ENCODE measurements at regions not wholly inside any gene's neighbourhood (a gene's known extent, or its start where the extent isn't known, plus 50 kb on each side); places are given as distances from the start of the nearest gene placed in this dataset.

GRCh38 chr4:123990310-123990870 lies 593.8 kb downstream of the SPRY1 start:
- Mint-ChIP-seq H3K27ac (no peak overlapping the region), H3K9me3 (no peaks in the 10 kb centered on the region), H3K4me3 (no peak overlapping the region), H3K36me3 (no peaks in the 10 kb centered on the region), H3K27me3 (no peaks in the 10 kb centered on the region), H3K4me1 (no peaks in the 10 kb centered on the region)
- ATAC-seq: no peak

GRCh38 chr4:123994917-123995316 lies 598.3 kb downstream of the SPRY1 start:
- Mint-ChIP-seq H3K27ac (no peak overlapping the region), H3K4me1 (no peaks in the 10 kb centered on the region), H3K4me3 (no peak overlapping the region), H3K27me3 (no peaks in the 10 kb centered on the region), H3K9me3 (no peaks in the 10 kb centered on the region), H3K36me3 (no peaks in the 10 kb centered on the region)
- no peak for ATAC-seq

DNA sequence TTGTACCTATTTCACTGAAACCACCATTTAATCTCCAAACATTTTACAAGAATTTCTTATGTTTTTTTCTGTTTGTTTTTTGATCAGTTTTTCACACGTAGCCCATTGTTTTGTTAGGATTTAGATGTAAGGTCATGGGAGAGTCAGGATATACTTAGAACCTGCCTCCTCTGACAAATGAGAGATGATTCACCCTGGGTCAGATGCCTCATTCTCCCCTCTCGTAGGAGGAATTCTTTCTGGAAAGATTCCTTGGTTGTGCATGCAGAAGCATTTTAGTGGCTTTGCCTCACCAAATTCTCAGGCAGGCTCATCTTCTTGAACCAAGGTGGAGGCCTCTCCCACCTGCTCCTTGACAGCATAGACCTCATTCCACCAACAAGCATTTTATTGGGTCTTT lies 599.3 kb downstream of the SPRY1 start:
- no peak overlapping the region for H3K4me3 Mint-ChIP-seq
- no peak for ATAC-seq

DNA sequence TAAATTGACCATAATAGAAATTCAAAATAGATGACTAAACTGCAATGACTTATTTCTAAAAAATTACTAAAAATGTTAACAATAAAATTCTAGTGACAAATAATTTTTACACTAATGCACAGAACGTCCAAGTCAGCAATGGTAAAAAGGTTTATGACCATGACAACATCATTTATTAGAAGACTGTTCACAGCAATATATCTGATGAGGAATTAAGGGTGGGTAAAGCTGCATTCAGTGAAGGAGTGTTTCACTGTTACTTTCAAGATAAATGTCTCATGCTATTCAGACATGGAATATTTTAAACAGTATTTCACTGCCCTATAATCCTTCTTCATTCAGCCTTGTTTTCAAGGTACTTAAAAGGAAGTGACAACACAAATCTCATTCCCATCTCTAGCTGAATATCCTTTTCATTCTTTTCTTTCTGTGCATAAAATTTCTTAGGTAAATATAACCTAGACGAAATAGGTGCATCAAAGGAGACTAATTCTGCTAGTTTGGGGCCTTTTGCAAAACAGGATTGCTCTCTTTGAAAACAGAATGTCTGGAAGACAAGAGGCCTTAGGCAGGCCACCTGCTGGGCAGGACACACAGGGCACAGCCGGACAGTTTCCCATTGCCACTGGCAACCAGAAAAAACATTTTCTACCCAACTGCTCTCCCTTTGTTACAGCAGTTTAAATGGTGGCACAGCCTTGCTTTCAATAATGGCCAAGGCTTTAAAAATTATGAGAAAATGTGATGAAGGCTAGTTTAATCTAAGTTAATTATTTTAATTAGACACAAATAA lies 600.3 kb downstream of the SPRY1 start:
- ATAC-seq: no peak
- Mint-ChIP-seq H3K4me1 (no peaks in the 10 kb centered on the region), H3K36me3 (no peaks in the 10 kb centered on the region), H3K27me3 (no peaks in the 10 kb centered on the region), H3K9me3 (no peaks in the 10 kb centered on the region), H3K4me3 (no peak overlapping the region), H3K27ac (no peak overlapping the region)

More for the DNA sequence above, 599.3 kb downstream of the SPRY1 start:
- Mint-ChIP-seq H3K36me3 (no peaks in the 10 kb centered on the region), H3K4me1 (no peaks in the 10 kb centered on the region), H3K27me3 (no peaks in the 10 kb centered on the region), H3K27ac (no peak overlapping the region), H3K9me3 (no peaks in the 10 kb centered on the region)

GRCh38 chr4:123997776-123998449 lies 601.3 kb downstream of the SPRY1 start:
- H3K27me3 Mint-ChIP-seq: no peaks in the 10 kb centered on the region
- no peak for ATAC-seq
- H3K4me1 Mint-ChIP-seq: no peaks in the 10 kb centered on the region
- H3K4me3 Mint-ChIP-seq: no peak overlapping the region
- no peaks in the 10 kb centered on the region for H3K9me3 Mint-ChIP-seq
- no peaks in the 10 kb centered on the region for H3K36me3 Mint-ChIP-seq
- no peak overlapping the region for H3K27ac Mint-ChIP-seq

GRCh38 chr4:124000233-124000632 lies 603.6 kb downstream of the SPRY1 start:
- no peak overlapping the region for H3K27ac Mint-ChIP-seq
- H3K9me3 Mint-ChIP-seq: peaks cover 6% of the 10 kb centered on the region
- H3K27me3 Mint-ChIP-seq: no peaks in the 10 kb centered on the region
- H3K4me3 Mint-ChIP-seq: no peak overlapping the region
- ATAC-seq: no peak
- H3K36me3 Mint-ChIP-seq: no peaks in the 10 kb centered on the region
- no peaks in the 10 kb centered on the region for H3K4me1 Mint-ChIP-seq

DNA sequence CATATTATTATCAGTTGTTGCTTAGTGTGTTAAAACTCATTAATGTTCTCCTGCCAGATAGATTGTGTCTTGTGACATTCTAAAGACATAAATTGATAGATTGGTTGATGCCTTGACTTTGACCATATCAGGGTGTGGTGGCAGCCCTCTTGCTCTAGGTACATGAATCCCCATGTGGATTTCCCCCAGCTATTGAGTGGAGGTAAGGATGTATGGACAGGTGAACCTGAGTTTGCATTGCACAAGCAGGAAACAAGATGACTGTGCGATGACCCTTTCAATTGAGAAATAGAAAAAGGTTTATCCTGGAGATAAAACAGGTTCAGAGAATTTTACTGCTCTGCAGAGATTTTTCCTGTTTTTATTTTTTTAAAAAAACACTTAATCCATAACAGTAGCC lies 619.2 kb downstream of the SPRY1 start:
- peaks cover 7% of the 10 kb centered on the region for H3K4me1 Mint-ChIP-seq
- ATAC-seq: no peak

DNA sequence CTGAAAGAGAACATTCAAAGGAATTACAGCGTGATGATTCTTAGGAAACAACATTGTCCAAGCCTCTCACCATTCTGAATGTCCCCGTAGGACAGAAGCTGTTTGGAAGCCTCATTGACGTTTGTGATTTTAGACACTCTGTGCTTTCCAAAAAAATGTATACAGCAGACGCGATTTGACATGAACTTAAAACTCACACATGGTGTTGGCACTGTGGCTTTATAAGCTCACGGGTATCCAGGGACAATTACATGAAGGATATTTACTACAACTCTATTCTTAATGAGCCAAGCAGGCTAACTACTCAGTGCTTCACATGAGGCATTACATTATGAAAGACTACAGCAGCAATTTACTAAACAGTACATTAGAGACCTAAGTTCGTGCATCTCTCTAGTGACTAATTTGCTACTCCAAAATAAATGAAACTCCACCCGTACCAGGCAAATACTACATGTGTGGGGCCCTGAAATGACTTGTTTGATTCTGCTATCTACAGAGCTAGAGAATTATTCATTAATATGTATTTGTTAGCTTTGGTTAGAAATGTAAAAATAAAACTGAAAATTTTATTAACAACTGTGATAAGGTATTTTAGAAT lies 620.7 kb downstream of the SPRY1 start:
- Mint-ChIP-seq H3K27ac (no peak overlapping the region), H3K36me3 (no peaks in the 10 kb centered on the region), H3K4me3 (no peak overlapping the region), H3K27me3 (peaks cover 7% of the 10 kb centered on the region), H3K9me3 (peaks cover 4% of the 10 kb centered on the region), H3K4me1 (peaks cover 7% of the 10 kb centered on the region)
- ATAC-seq: no peak

More for the DNA sequence above, 619.2 kb downstream of the SPRY1 start:
- Mint-ChIP-seq H3K27ac (no peak overlapping the region), H3K4me3 (no peak overlapping the region), H3K9me3 (peaks cover 4% of the 10 kb centered on the region), H3K36me3 (no peaks in the 10 kb centered on the region), H3K27me3 (peaks cover 7% of the 10 kb centered on the region)

DNA sequence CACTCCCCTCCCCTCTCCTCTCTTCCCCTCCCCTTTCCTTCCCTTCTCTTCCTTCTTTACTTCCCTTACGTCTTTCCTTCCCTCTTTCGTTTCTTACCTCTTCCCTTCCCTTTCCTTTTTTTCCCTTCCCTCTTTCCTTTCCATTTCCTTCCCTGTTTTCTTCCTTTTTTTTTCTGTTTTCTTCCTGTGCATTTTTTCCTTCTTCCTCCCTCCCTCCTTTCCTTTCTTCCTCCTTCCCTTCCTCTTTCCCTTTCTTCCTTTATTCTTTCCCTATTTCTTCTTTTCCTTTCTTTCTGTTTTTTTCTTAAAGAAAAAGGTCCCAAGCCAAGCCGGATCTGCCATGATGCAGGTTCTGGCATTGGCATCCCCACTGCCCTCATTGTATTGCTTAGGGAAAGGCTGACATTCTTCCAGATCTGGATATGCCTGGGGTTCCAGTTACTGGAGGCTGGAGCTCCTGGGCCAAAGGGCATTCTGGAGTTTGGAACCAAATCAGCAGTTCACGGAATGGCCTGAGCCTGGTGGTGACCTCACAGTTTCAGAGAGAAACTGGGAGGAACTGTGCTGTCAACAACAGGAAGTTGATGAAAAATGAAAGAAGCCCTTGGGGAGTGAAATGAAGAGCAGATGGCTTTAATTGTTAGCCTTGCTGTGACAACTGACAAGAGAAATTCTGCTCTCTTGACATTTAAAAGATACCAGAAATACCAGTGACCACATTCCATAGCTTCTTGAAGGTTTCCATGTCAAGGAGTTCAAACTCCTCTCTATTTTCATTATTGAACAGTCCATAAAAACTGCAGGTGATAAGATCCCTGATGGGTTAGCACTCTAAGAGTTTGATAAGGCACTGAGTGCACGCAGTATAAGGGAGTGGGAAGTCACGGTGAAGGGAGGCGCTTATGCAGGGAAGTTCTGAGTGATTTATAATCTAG lies 622.1 kb downstream of the SPRY1 start:
- H3K4me1 Mint-ChIP-seq: peaks cover 7% of the 10 kb centered on the region
- no peaks in the 10 kb centered on the region for H3K36me3 Mint-ChIP-seq
- no peak overlapping the region for H3K4me3 Mint-ChIP-seq
- H3K27ac Mint-ChIP-seq: peak overlapping the region; percentile 46
- peak; percentile 57 for ATAC-seq
- peaks cover 4% of the 10 kb centered on the region for H3K9me3 Mint-ChIP-seq
- H3K27me3 Mint-ChIP-seq: peaks cover 7% of the 10 kb centered on the region

GRCh38 chr4:124019749-124020549 lies 623.4 kb downstream of the SPRY1 start:
- Mint-ChIP-seq H3K4me1 (peaks cover 7% of the 10 kb centered on the region), H3K36me3 (no peaks in the 10 kb centered on the region), H3K9me3 (peaks cover 4% of the 10 kb centered on the region), H3K27me3 (peaks cover 7% of the 10 kb centered on the region), H3K4me3 (no peak overlapping the region), H3K27ac (no peak overlapping the region)
- no peak for ATAC-seq

DNA sequence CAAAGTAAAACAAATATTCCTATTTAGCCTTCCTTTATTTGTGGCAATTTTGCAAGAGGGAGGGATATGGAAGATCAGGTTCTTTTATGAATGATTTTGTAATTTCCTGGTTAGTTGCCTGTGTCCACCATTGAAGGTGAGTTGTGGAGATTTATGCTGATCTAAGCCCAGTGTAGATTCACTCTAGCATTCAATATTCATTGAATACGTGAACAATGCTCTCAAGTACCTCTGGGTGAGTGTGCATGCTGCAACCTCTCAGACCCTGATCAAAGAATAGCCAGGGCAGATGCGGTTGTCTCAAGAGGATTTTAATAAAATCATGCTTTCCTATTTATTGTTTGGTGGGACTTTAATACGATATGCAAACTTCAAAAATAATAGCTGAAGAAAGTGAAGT lies 628.4 kb downstream of the SPRY1 start:
- no peaks in the 10 kb centered on the region for H3K4me1 Mint-ChIP-seq
- no peaks in the 10 kb centered on the region for H3K27me3 Mint-ChIP-seq
- no peak overlapping the region for H3K27ac Mint-ChIP-seq
- no peak for ATAC-seq
- H3K36me3 Mint-ChIP-seq: no peaks in the 10 kb centered on the region
- no peaks in the 10 kb centered on the region for H3K9me3 Mint-ChIP-seq
- H3K4me3 Mint-ChIP-seq: no peak overlapping the region

- Mint-ChIP-seq H3K27ac (no peak overlapping the region), H3K36me3 (no peaks in the 10 kb centered on the region), H3K4me3 (no peak overlapping the region), H3K4me1 (no peaks in the 10 kb centered on the region), H3K27me3 (no peaks in the 10 kb centered on the region), H3K9me3 (no peaks in the 10 kb centered on the region)
- no peak for ATAC-seq
These were observed 628.8 kb downstream of the SPRY1 start for GRCh38 chr4:124025428-124025827.

- ATAC-seq: no peak
- Mint-ChIP-seq H3K9me3 (no peaks in the 10 kb centered on the region), H3K27me3 (no peaks in the 10 kb centered on the region), H3K4me1 (no peaks in the 10 kb centered on the region), H3K4me3 (no peak overlapping the region), H3K36me3 (no peaks in the 10 kb centered on the region), H3K27ac (no peak overlapping the region)
These were observed 631.6 kb downstream of the SPRY1 start for GRCh38 chr4:124028182-124028581.

- ATAC-seq: no peak
- H3K9me3 Mint-ChIP-seq: no peaks in the 10 kb centered on the region
- H3K27ac Mint-ChIP-seq: no peak overlapping the region
- H3K4me1 Mint-ChIP-seq: no peaks in the 10 kb centered on the region
- no peaks in the 10 kb centered on the region for H3K36me3 Mint-ChIP-seq
- no peak overlapping the region for H3K4me3 Mint-ChIP-seq
- no peaks in the 10 kb centered on the region for H3K27me3 Mint-ChIP-seq
These were observed 633.6 kb downstream of the SPRY1 start for GRCh38 chr4:124030147-124030546.

All from stimulated activated memory B cell treated with anti-CD40 and anti-IgM and Interleukin-4, amounts not matched to agents 10 μg/mL and 1 μg/mL and 100 μg/mL, for 72 hours (primary cell).